VCaP (cell line): ENCODE measurements at regions not wholly inside any gene's neighbourhood (a gene's known extent, or its start where the extent isn't known, plus 50 kb on each side); places are given as distances from the start of the nearest gene placed in this dataset.
"Not testable (repeated sequence)": the region's sequence is repeated elsewhere in the genome, so short reads cannot be mapped to it uniquely, and the experiment has no call there.

Experiments
- H3K27ac ChIP-seq: fragments of 450-650 bp; 2 replicates; pipeline ENCODE4 v1.5.1; 2017
- TF ChIP-seq, protein P1 (sequence below): fragments of 450-650 bp; conservative IDR thresholded peaks from 2 replicates; pipeline ENCODE4 v1.5.1; 2017; ENCODE audit warnings: mild to moderate bottlenecking, moderate library complexity

DNA sequence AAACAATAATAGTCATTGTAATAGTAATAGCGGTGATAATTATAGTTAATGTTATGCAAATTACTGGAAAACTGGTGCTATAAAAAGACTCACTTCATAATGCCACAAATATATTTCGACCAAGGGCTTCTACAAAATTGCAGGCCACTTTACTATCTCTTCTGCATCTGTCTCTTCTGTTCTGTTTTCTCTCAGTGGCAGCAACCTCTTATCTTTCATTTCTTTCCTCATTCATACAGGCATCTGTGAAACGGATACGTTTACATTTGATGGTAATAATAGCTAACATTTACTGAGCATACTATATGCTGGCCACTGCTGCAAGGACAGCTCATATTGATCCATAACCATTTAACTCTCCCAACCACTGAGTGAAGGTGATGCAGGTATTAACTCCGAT, 537.4 kb upstream of the PFKP start:
- TF ChIP-seq, protein P1, sequence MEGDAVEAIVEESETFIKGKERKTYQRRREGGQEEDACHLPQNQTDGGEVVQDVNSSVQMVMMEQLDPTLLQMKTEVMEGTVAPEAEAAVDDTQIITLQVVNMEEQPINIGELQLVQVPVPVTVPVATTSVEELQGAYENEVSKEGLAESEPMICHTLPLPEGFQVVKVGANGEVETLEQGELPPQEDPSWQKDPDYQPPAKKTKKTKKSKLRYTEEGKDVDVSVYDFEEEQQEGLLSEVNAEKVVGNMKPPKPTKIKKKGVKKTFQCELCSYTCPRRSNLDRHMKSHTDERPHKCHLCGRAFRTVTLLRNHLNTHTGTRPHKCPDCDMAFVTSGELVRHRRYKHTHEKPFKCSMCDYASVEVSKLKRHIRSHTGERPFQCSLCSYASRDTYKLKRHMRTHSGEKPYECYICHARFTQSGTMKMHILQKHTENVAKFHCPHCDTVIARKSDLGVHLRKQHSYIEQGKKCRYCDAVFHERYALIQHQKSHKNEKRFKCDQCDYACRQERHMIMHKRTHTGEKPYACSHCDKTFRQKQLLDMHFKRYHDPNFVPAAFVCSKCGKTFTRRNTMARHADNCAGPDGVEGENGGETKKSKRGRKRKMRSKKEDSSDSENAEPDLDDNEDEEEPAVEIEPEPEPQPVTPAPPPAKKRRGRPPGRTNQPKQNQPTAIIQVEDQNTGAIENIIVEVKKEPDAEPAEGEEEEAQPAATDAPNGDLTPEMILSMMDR, result no peak
- H3K27ac ChIP-seq, result no peak overlapping the region

DNA sequence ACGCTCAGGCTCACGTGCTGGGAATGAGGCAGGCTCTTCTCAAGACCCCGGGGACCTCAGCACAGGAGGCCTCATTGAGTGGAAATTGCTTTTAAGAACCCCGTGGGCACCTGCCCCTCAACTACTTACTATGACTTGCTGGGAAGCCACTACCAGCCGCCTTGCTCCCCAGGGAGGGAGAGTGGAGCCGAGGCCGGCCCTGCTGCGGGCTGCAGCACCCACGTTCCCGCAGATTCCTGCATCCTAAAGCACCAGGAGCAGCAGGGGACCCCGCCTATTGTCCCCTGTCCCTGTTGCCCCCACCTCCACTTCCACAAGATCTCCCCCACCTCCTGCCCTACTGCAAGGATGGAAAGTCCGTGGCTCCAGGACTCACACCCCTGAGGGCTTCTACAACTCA, 541.6 kb upstream of the PFKP start:
- H3K27ac ChIP-seq, result no peak overlapping the region
- TF ChIP-seq, protein P1, result no peak

DNA sequence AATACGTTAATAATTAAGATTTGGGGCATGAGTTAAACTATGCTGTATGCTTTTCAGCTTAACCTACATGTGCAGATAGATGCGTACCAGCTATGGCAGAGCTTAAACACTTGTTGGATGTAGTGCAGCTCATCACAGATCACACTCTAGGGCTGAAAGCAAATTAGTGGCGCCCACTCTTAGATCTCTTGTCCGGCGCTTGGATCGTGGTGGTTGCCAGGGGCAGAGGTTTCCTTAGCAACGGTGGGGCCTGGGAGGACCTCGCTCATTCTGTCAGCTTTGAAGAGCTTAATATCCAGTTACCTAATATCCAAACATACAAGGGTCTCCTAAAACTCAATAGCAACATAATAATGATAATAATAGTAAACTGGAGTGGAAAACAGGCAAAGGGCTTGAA, 548.2 kb upstream of the PFKP start:
- no peak overlapping the region for H3K27ac ChIP-seq
- TF ChIP-seq, protein P1, result no peak

DNA sequence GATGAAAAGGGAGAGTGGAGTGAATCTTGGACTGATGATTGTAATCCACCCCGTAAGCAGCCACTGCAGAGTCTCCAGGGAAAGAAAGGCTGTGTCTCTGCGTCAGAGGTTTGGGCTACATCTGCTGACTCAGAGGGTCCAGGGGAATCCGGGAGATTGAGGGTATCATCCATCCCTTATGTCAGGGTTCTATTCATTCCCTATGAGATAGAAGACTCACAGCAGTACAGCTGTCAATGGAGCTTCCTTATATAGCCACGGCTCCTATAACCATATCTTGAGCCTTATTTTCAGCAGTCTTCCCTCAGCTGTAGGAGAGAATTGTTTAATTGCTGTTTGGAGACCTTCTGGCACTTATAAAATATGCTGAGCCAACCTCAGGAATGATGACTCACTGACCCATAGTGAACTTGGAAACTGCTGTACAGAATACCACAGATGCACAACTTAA, 558.2 kb upstream of the PFKP start:
- TF ChIP-seq, protein P1, result no peak
- H3K27ac ChIP-seq, result no peak overlapping the region

DNA sequence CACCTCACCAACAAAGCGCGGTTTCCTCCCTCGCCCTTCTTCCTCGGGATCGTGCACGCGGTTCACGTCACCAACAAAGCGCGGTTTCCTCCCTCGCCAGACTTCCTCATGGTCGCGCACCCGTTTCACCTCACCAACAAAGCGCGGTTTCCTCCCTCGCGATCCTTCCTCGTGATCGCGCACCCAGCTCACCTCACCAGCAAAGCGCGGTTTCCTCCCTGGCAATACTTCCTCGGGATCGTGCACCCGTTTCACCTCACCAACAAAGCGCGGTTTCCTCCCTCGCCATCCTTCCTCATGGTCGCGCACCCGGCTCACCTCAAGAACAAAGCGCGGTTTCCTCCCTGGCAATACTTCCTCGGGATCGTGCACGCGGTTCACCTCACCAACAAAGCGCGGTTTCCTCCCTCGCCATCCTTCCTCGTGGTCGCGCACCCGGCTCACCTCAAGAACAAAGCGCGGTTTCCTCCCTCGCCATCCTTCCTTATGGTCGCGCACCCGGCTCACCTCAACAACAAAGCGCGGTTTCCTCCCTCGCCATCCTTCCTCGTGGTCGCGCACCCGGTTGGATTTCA, 565.9 kb upstream of the PFKP start:
- H3K27ac ChIP-seq, result not testable (repeated sequence)

DNA sequence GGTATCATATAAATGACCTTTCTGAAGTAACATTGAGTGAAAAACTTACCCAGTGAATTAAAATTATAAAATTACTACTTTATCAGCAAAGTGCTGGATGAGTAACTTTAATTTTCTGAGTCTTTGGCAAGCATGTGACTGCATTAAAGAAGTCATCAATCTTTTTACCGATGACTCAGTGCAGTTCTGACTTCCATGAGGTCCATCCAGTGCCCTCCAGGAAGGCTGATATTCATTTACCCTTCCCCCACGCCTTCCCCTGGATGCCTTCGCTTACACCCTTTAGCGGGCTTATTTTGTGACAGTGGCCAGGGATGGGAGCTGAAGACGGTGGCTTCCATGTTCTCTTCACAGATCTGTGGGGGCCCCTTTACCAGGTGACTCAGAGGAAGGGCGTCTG, 572.9 kb upstream of the PFKP start:
- TF ChIP-seq, protein P1, result no peak

DNA sequence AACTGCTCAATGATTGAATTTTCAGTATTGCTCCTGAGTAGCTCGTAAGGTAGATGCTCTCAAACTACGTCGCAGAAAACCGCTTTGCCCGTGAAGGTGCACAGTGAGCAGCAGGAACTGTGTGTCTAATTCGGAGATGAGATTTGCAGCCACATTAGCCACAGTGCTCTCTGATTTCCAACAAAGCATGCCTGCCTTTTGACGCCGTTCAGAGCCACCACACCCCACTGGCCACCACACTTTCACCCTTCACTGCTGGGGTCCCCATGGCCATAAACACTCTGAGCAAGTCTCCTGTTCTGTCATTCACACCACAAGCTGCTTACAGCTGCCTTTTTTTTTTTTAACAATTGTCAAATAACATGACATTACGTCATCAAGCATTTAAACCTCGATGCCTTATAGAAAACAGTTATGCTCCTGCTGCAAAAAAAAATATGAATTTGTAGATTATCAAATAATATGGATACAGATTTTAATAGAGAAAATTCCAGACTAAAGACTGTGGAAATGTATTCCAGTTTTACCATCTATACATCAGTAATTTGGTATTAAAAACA, 578.8 kb upstream of the PFKP start:
- TF ChIP-seq, protein P1, result no peak

More for the DNA sequence above, 572.9 kb upstream of the PFKP start:
- no peak overlapping the region for H3K27ac ChIP-seq

DNA sequence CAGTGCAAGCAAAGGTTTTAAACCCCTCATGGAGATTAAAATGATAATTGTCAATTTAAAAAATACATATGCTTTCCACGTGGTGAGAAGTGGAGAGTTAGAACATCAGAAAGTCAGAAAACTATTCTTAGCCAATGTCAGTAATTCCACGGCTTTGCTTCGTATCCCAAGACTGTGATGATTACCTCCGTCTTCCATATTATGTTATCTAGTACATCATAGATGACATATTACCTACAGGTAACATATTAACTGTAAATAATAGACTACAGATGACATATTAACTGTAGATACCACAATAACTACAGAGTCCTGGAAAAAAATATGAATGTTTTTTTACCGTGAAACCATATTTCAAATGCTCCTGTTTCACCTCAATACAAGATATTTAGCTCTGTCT, 579.4 kb upstream of the PFKP start:
- TF ChIP-seq, protein P1, result no peak
- H3K27ac ChIP-seq, result no peak overlapping the region

More for the DNA sequence above, 578.8 kb upstream of the PFKP start:
- no peak overlapping the region for H3K27ac ChIP-seq
